H9 (cell line): ENCODE measurements at regions not wholly inside any gene's neighbourhood (a gene's known extent, or its start where the extent isn't known, plus 50 kb on each side); places are given as distances from the start of the nearest gene placed in this dataset.

Experiments used
- DNase-seq: peaks from one replicate; pipeline ENCODE4 v3.0.0-alpha.2; 2017
- H2AFZ ChIP-seq: one replicate; pipeline ENCODE4 v1.6.1; 2013; ENCODE audit warnings: mild to moderate bottlenecking, low read length, control low read depth, moderate library complexity
- H2AK5ac ChIP-seq: 2 replicates; pipeline ENCODE4 v1.6.1; 2013; ENCODE audit warnings: low read length, control low read depth, mixed read lengths; ENCODE audit not compliant: insufficient read length
- H2BK120ac ChIP-seq: one replicate; pipeline ENCODE4 v1.6.1; 2013; ENCODE audit warnings: low read depth, mild to moderate bottlenecking, low read length, control low read depth, inconsistent platforms; ENCODE audit not compliant: poor library complexity, severe bottlenecking
- H2BK12ac ChIP-seq: 2 replicates; pipeline ENCODE4 v1.6.1; 2013; ENCODE audit warnings: low read length, control low read depth, mixed read lengths, low read depth; ENCODE audit not compliant: insufficient read length
- H2BK15ac ChIP-seq: 2 replicates; pipeline ENCODE4 v1.6.1; 2013; ENCODE audit warnings: low read depth, low read length, control low read depth
- H2BK20ac ChIP-seq: one replicate; pipeline ENCODE4 v1.6.1; 2013; ENCODE audit warnings: low read depth, mild to moderate bottlenecking, low read length, control low read depth, inconsistent platforms; ENCODE audit not compliant: poor library complexity, severe bottlenecking
- H2BK5ac ChIP-seq: 2 replicates; pipeline ENCODE4 v1.6.1; 2013; ENCODE audit warnings: low read length, control low read depth, mixed read lengths; ENCODE audit not compliant: insufficient read length
- H3K14ac ChIP-seq: 2 replicates; pipeline ENCODE4 v1.6.1; 2013; ENCODE audit warnings: low read length, control low read depth; ENCODE audit not compliant: insufficient read depth
- H3K18ac ChIP-seq: 2 replicates; pipeline ENCODE4 v1.6.1; 2013; ENCODE audit warnings: low read depth, mild to moderate bottlenecking, mixed read lengths, low read length, control low read depth; ENCODE audit not compliant: insufficient read length
- H3K23ac ChIP-seq: 2 replicates; pipeline ENCODE4 v1.6.1; 2013; ENCODE audit warnings: low read length, control low read depth, mixed read lengths, low read depth; ENCODE audit not compliant: insufficient read length
- H3K23me2 ChIP-seq: 2 replicates; pipeline ENCODE4 v1.6.1; 2013; ENCODE audit warnings: low read depth, mild to moderate bottlenecking, mixed read lengths, low read length, control low read depth; ENCODE audit not compliant: insufficient read length, poor library complexity, severe bottlenecking
- H3K27ac ChIP-seq: 2 replicates; pipeline ENCODE4 v1.5.1; 2013; ENCODE audit warnings: low read length, control low read depth, mixed read lengths, low read depth; ENCODE audit not compliant: insufficient read length
- H3K27me3 ChIP-seq: 2 replicates; pipeline ENCODE4 v1.6.1; 2013; ENCODE audit warnings: low read length, control low read depth, inconsistent platforms; ENCODE audit not compliant: insufficient read depth
- H3K4ac ChIP-seq: 2 replicates; pipeline ENCODE4 v1.6.1; 2013; ENCODE audit warnings: low read depth, mild to moderate bottlenecking, control low read depth, inconsistent platforms, low read length, moderate library complexity
- H3K4me1 ChIP-seq: 2 replicates; pipeline ENCODE4 v1.6.1; 2013; ENCODE audit warnings: low read length, control low read depth, inconsistent platforms; ENCODE audit not compliant: insufficient read depth
- H3K4me2 ChIP-seq: 2 replicates; pipeline ENCODE4 v1.6.1; 2013; ENCODE audit warnings: low read length, control low read depth, mixed read lengths; ENCODE audit not compliant: insufficient read length, insufficient read depth
- H3K56ac ChIP-seq: 2 replicates; pipeline ENCODE4 v1.6.1; 2013; ENCODE audit warnings: low read depth, mild to moderate bottlenecking, mixed read lengths, low read length, control low read depth; ENCODE audit not compliant: insufficient read length
- H3K79me1 ChIP-seq: 2 replicates; pipeline ENCODE4 v1.6.1; 2013; ENCODE audit warnings: low read depth, mild to moderate bottlenecking, moderate library complexity, low read length, control low read depth, inconsistent platforms; ENCODE audit not compliant: insufficient read depth, poor library complexity, severe bottlenecking
- H3K79me2 ChIP-seq: 2 replicates; pipeline ENCODE4 v1.6.1; 2013; ENCODE audit warnings: low read length, control low read depth, inconsistent platforms; ENCODE audit not compliant: insufficient read depth
- H3K9ac ChIP-seq: 2 replicates; pipeline ENCODE4 v1.6.1; 2013; ENCODE audit warnings: low read length, control low read depth, mixed read lengths; ENCODE audit not compliant: insufficient read length; ENCODE audit errors: extremely low read depth
- H3K9me3 ChIP-seq: one replicate; pipeline ENCODE4 v1.6.1; 2013; ENCODE audit warnings: low read depth, low read length, inconsistent platforms; ENCODE audit not compliant: control insufficient read depth
- H3T11ph ChIP-seq: one replicate; pipeline ENCODE4 v1.6.1; 2013; ENCODE audit warnings: mild to moderate bottlenecking, low read length, control low read depth, inconsistent platforms
- H4K20me1 ChIP-seq: one replicate; pipeline ENCODE4 v1.6.1; 2013; ENCODE audit not compliant: control insufficient read depth, insufficient read length, insufficient read depth
- H4K5ac ChIP-seq: 2 replicates; pipeline ENCODE4 v1.6.1; 2013; ENCODE audit warnings: low read depth, mild to moderate bottlenecking, mixed read lengths, low read length, control low read depth; ENCODE audit not compliant: insufficient read length
- H4K8ac ChIP-seq: replicated peaks from 2 replicates; pipeline ENCODE4 v1.6.1; 2013; ENCODE audit warnings: low read length, control low read depth, mixed read lengths, low read depth; ENCODE audit not compliant: insufficient read length
- H4K91ac ChIP-seq: 2 replicates; pipeline ENCODE4 v1.6.1; 2013; ENCODE audit warnings: low read depth, mild to moderate bottlenecking, moderate library complexity, mixed read lengths, low read length, control low read depth; ENCODE audit not compliant: insufficient read length
- H3K27ac Mint-ChIP-seq, 3 experiments: 2 replicates in 2 of 3; 3 replicates in 1 of 3; pipeline ENCODE4 v1.8.0; 2020 to 2021; ENCODE audit warnings: mixed read lengths in 3 of 3, mild to moderate bottlenecking in 1 of 3, moderate library complexity in 1 of 3
- H3K27me3 Mint-ChIP-seq: 2 replicates; pipeline ENCODE4 v1.8.0; 2021; ENCODE audit warnings: low read depth, mild to moderate bottlenecking, moderate library complexity, mixed read lengths
- H3K36me3 Mint-ChIP-seq, 3 experiments: 2 replicates in 2 of 3; 3 replicates in 1 of 3; pipeline ENCODE4 v1.8.0; 2020 to 2021; ENCODE audit warnings: low read depth in 3 of 3, mixed read lengths in 3 of 3; ENCODE audit not compliant: insufficient read depth in 1 of 3
- H3K4me1 Mint-ChIP-seq, 2 experiments: 2 replicates each; pipeline ENCODE4 v1.8.0; 2020; ENCODE audit warnings: mixed read lengths in 2 of 2
- H3K4me3 Mint-ChIP-seq, 2 experiments: 2 replicates in 1 of 2; 3 replicates in 1 of 2; pipeline ENCODE4 v1.8.0; 2020 to 2021; ENCODE audit warnings: mild to moderate bottlenecking in 2 of 2, mixed read lengths in 2 of 2, moderate library complexity in 1 of 2
- H3K9me3 Mint-ChIP-seq, 2 experiments: 2 replicates in 1 of 2; 3 replicates in 1 of 2; pipeline ENCODE4 v1.8.0; 2020; ENCODE audit warnings: mild to moderate bottlenecking in 2 of 2, mixed read lengths in 2 of 2, moderate library complexity in 1 of 2
- CTCF ChIP-seq: fragments of 200-600 bp; sonication (generic); conservative IDR thresholded peaks from 3 replicates; pipeline ENCODE4 v1.8.0; 2021; ENCODE audit warnings: antibody characterized with exemption, mild to moderate bottlenecking
- WGBS: extraction: QIAGEN DNeasy Blood & Tissue Kit; methylation state at CpG from one replicate; pipeline ENCODE4 v1.1.7; 2013; ENCODE audit warnings: missing lambda C conversion rate, low lambda C conversion rate, mixed read lengths; ENCODE audit not compliant: insufficient read length; ENCODE audit errors: extremely low coverage; 5-methylcytosine and 5-hydroxymethylcytosine counted together

GRCh38 chr1:239735111-239735510 is 348.7 kb downstream of the CHRM3 start:
- no peaks in the 10 kb centered on the region for H3K79me2 ChIP-seq
- no peak overlapping the region for H4K8ac ChIP-seq
- H2BK120ac ChIP-seq, result no peak overlapping the region
- H3K4me1 ChIP-seq, result no peaks in the 10 kb centered on the region; the same call in 1 of the 2 replicates
- H4K91ac ChIP-seq, result no peak overlapping the region
- TF ChIP-seq CTCF, result no peak
- Mint-ChIP-seq H3K4me3 (no peak overlapping the region), H3K36me3 (no peaks in the 10 kb centered on the region), H3K4me1 (no peaks in the 10 kb centered on the region), H3K27ac (no peak overlapping the region), H3K27me3 (no peaks in the 10 kb centered on the region), H3K9me3 (no peaks in the 10 kb centered on the region)
- no CpG with 5 or more reads among the region's 2 CpGs for WGBS
- no peak overlapping the region for H3K18ac ChIP-seq
- no peak overlapping the region for H3K14ac ChIP-seq
- H2BK5ac ChIP-seq, result no peak overlapping the region
- no peak overlapping the region for H3K9ac ChIP-seq
- H2AK5ac ChIP-seq, result no peak overlapping the region
- no peak overlapping the region for H2AFZ ChIP-seq
- H3K4ac ChIP-seq, result no peak overlapping the region
- H3T11ph ChIP-seq, result no peak overlapping the region
- H3K56ac ChIP-seq, result no peak overlapping the region
- H4K20me1 ChIP-seq, result no peaks in the 10 kb centered on the region
- H3K9me3 ChIP-seq, result no peaks in the 10 kb centered on the region
- no peak overlapping the region for H4K5ac ChIP-seq
- H3K27me3 ChIP-seq, result no peaks in the 10 kb centered on the region
- no peak overlapping the region for H3K4me2 ChIP-seq
- no peak for DNase-seq
- H3K23ac ChIP-seq, result no peak overlapping the region
- H2BK12ac ChIP-seq, result no peak overlapping the region
- H2BK20ac ChIP-seq, result no peak overlapping the region
- no peak overlapping the region for H2BK15ac ChIP-seq
- H3K79me1 ChIP-seq, result no peaks in the 10 kb centered on the region
- no peaks in the 10 kb centered on the region for H3K23me2 ChIP-seq
- H3K27ac ChIP-seq, result no peak overlapping the region
